HG02610 (cell line): ENCODE measurements at regions not wholly inside any gene's neighbourhood (a gene's known extent, or its start where the extent isn't known, plus 50 kb on each side); places are given as distances from the start of the nearest gene placed in this dataset.

Experiments used
- ATAC-seq: cut with Tn5 transposase; IDR thresholded peaks from one replicate; pipeline ENCODE4 v1.9.1; 2021; ENCODE audit warnings: mild to moderate bottlenecking, moderate library complexity; ENCODE audit not compliant: unreplicated experiment

DNA sequence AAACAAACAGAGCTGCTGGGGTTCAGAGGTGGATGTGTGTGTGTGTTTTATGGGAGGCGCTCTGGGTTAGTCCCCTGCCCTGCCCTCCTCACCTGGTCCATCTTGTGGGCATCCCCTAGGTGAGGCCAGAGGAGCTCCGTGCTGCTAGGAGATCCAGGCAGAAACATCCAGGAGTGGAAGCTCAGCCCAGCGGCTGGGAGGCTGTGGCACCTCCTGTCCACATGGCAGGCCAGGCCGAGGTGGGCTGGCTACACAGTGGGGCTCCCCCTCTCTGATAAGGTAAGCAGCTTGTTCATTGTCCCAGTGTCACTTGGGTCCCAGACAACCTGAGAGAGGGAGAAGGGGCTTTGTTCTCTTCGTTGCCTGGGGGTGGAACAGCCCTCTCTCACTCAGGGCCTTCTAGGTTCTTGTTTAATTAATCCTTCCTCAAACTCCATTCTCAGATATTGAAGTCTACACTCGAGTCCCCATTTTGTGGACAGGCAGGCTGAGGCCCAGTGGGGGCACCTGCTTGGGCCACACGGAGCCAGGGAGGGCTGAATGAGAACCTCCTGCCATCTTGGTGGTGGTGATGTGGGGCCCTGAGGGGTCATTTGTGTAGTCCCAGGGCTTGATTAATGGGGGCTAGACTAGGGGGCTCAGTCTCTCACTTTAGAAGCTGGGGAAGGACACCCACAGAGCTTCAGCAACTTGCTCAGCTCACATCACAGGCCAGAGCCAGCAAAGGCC lies 216.8 kb upstream of the GPR26 start:
- no peak for ATAC-seq

DNA sequence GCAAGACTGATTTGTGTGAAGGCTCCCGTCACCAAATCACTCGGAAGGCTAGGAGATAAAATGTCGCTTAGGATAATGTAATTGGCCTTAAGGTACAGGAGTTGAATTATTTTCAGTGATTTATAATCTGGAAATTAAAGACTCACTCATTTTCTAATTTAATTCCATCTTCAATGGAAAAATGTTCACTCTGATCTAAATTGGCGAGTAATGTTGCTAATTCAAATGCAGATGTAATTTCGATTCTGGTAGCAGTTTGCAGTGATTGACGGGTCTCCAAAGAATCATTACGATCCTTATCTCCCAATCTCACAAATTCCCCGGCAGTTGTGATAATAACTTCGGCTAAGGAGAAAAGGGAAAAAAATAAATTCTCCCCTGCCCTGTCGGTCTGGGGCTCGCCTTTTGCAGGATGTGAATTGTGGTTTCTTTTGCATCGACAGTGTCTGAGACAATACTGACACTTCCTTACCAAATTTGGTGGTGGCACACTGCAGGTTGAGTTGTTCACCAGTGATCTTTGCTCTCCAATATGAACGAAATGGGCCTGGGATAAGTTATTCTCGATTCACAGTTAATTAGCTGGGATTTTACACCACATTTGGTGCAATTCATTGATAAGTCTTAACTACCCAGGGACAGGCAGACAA lies 215.1 kb upstream of the GPR26 start:
- no peak for ATAC-seq

DNA sequence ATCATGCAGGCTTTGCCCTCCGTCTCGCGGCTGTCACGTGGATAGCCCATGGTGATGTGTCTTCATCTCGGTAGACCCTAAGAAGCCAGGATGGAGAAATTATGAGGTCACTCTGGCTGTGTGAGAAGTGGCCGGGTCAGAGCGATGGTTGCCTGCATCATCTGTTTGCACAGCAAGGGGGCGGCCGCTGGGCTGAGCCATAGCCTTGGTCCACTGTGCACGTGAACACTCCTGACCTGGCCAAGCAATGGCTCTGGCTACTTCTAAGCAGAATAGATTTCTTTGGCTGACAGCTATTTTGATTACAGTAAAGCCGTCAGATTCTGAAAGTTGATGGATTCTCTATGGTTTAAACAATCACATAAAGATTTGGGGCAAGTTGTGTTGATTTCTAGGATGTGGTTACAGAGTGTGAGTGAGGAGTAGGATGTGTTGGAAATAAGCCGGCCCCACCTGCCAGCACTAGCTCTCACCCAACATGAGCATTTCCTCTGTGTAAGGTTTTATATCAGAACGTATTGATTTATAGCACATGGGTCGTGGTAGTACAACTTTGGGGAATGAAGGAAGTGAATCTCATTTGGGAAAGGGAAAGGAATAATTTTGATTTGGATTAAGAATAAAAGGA lies 214.4 kb upstream of the GPR26 start:
- no peak for ATAC-seq

DNA sequence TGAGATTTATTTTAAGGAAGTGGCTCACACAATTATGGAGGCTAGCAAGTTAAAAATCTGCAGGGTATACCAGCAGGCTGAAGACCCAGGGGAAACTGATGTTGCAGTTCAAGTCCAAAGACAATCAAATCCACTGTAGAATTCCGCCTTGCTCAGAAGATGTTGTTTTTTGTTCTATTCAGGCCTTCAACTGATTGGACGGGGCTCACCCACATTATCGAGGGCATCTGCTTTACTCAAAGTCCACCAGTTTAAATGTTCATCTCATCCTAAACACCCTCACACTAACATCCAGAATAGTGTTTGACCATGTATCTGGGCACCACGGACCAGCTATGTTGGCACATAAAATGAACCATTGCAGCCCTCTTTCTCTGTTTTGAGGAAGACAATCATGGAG lies 211.2 kb upstream of the GPR26 start:
- ATAC-seq: no peak

DNA sequence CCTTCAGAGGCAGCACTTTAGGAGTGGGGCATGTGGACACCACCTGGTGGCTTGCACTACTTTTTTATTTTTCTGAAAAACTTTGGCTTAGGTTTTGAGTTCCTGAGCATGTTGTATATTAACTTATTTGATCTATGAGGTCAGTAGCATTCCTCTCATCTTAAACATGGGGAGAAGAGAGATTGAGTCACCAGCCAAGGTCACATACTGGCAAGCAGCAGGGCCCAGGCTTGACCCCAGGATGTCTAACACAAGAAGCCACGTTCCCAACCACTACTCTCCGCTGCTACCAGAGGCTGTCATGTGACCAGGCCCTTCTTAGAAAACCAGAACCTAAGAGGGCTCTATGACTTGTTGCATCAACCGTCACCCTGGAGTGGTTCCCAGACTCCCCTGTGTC lies 210.3 kb upstream of the GPR26 start:
- ATAC-seq: no peak

DNA sequence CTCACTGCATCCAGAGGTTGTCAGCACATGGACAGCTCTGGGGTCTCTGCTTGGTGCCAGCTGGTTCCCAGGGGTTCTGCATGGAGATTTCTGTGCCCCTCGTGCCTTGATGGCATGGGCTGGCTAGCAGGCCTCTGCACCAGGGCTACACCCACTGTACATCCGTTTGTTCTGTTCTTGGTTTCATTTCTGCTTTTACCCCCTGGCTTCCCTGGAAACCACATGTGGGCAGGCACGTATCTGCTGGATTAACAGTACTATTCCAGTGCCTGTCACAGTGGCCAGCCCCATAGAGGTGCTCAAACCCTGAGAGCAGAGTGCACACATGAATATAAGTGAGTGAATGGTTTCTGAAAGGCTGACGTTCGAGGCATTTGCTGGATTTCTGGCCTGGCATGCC lies 207.2 kb upstream of the GPR26 start:
- ATAC-seq: no peak

DNA sequence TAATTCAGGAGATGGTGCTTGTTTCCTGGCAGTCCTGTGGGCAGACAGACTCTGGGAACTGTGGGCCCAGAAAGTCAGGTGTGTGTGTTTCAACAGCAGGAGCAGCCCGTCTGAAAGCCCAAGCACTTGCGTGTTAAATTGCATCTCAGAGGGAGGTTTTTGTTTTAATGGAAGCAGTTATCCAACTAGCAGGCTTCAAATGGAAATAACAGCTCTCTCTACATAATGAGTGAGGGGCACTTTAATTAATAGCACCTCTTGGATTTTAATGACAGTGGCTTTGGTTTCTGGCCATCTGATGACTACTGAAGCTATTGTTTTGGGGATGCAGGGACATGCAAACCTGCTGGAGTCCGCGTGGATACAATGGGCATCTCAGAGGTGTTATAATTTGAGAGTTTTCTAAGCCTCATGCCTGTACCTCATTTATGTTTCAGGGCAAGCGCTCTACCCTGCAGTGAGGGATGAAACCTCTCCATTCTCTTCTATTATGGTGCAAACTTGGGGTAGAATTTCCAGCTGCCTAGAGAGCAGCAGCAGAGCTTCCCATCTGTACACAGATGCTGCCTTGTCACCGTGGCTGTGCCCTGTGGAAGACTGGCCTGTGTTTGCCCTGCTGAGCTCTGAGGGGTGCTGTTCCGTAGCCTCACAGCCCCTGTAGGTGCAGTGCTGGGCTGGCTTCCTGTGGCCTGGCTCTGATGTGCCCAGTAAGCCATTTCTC lies 206.6 kb upstream of the GPR26 start:
- no peak for ATAC-seq

DNA sequence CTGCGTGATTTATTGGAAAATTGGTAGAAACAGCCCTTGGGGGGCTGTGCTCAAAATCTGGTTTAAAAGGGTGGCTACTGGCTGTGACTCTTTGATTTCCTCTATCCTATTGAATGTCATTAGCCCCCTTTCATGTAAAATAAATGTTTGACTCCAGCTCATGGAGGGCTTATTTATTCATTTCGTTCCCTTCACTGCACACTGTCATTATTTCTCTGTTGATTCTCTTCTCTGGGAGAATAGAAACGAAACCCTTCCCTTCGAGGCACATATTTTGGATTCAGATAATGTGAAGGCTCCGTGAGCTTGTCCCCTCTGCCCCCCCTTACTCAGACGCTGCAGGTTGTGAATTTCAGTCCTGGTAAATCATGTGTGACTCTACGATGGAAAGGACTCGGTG lies 203.9 kb upstream of the GPR26 start:
- no peak for ATAC-seq

DNA sequence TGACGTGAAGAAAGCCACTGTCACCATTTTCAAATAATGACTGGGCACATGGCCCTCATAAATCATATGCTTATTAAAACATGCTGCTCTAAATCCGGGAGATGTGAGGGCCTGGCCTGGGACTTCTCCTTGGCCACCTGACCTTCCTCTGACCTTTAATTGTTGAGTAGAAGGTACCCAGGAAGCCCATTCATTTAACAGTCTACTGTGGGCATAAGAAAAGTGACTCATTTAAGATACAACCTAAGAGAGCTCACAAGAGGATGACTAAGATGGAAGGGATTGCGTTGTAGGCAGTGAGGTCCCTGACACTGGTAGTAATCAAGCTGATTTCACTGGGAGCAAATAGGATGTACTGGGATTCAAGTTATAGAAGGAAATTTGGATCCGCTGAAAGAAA lies 203.4 kb upstream of the GPR26 start:
- ATAC-seq: no peak

DNA sequence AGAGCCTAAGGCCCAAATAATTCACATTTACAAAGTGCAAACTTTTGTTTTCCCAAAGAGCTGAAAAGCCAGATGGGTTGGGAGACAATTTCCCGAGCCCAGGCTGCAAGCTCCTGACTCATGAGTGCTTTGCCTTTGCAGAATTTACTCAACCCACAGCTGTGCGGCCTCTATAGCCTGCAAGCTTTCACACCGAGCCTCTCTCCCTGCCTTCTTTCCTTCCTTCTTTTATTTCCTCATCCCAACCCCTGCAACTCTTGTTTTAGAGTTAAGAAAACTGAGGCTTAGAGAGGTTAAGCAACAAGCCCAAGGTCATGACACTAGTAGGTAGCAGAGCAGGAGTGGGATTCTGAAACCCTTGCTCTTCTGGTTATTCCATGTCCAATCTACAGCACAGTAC lies 203.0 kb upstream of the GPR26 start:
- ATAC-seq: no peak

DNA sequence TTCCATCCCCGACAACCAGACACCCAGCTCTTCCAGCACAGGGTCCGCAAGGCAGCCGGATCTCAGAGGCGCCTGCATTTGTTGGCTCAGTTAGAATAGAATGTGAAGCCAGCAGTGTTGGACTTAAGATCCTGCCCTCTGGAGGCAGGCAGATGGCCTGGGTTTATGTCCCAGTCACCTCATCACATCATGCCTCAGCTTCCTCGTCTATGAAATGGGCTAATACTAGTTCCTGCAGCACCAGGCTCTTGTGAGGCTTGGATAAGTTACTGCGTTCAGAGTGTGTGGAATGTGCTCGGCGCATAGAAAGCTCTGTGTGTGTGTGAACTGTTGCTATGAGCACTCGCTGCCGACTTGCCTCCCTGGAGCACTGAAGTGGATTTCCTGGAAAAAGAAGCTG lies 202.5 kb upstream of the GPR26 start:
- ATAC-seq: no peak

DNA sequence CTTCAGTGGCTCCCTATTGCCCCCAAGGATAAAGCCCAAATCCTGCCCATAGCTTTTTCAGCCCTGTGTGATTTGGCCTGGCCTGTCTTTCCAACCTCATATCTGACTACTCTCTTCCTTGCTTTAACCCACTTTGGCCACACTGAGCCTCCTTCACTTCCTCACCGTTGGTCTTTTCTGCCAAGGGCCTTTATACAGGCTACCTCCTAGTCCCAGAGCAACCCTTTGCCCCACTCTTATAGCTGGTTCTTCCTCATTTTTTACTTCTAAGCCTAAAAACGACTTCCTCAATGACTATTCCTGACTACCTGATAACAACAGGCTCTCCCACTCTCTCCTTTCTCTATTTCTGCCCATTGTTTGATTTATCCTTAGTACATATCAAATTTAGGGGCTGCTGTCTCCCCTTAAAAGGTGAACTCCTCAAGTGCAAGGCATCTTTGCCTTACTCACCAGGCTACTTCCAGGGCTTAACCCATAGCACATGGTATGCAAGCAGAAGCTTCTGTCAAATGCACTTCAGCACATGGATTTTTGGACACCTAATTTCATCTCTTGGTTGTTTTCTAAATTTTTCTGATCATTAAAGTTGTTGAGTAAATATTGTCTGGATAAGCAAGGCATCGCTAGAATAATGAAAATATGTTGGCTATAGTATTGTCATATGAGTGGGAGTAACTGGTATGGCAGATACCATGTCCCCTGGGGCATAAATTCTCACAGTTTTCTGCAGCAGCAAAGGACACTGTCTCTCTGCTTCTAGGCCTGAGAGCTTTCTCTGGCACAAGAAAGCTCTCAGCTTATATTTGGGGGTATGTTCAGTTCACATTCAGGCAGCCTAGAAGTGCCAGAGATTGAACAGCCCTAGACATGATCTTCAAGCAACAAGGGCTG lies 201.5 kb upstream of the GPR26 start:
- no peak for ATAC-seq

DNA sequence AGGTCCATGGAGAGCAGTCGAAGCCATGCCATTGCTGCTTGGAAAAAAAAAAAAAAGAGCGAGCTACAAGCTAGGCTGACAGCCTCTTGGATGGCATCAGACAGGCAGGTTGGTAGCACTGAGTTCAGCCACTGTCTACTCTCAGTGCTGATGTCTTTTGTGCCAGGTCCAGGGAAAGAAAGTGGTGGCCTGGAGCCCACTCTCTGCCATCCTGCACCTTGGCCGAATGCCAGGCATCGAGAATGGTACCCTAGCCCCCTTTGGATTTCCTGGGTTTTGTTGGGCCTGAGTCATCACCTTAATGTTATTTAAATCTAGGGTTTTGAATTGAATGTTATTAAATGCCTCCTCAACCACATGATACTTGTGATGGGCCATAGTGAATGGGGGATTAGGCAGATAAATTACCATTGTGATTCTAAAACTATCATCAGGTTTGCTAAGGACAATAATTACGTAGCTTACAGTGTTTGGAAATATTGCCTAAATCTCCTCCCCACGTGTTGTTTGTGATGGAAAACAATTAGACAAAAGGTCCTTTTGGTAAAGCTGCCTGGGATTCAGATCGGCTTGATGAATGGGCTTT lies 195.7 kb upstream of the GPR26 start:
- no peak for ATAC-seq

DNA sequence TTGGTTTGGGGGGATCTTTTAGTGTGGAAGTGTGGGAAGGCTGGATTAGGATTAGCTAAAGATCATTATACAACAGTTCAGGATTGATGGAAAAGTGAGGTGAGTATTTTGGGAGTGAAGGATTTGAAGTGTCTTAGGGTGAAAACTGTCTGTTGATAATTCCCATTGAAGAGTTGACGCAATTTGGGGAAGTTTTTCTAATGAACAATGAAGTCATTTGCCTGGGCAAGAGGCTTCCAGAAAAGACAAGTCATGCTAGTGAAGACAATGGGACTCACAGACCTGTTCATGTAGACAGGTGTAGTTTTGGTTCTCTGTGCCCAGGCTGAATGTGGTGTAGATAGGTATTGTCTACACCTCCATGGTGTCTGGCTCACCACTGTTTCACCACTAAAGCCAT lies 194.3 kb upstream of the GPR26 start:
- ATAC-seq: no peak

DNA sequence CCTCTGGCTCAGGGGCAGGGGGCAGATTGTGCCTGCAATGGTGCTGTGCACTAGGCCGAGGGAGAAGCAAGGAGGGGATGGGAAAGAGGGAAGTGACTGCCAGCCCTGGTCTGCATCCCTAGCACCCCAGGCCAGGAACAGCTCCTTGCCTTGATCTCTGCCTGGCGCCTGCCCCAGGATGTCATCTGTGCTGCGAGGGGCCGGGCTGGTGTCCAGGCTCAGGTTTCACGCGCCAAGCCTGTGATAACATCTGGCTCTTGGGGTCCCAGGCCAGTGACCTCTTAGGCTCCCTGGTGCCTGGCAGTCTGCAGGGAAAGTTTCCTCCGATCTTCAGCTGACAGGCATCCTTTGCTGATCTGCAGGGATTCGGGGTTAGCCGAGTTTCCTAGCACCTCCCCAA lies 193.5 kb upstream of the GPR26 start:
- ATAC-seq: no peak

DNA sequence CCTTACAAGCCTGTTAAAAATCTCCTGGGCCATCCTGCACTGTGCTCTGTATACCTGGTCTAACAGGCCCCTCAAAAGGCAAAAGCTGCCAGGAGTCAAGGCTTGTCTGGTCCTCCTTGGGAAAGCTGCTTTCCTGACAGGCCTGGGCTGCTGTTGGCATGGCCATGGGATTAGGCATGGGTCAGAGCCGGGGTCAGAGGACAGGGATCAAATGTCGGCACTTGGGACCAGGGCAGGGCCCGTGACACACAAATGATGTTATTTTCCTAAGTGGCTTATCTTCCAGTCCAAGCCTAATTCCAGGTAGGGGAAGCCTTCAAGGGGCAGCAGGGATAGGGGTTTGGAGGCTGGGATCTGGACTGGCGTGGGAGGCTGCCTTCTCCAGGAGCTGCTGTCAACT lies 191.5 kb upstream of the GPR26 start:
- ATAC-seq: no peak

DNA sequence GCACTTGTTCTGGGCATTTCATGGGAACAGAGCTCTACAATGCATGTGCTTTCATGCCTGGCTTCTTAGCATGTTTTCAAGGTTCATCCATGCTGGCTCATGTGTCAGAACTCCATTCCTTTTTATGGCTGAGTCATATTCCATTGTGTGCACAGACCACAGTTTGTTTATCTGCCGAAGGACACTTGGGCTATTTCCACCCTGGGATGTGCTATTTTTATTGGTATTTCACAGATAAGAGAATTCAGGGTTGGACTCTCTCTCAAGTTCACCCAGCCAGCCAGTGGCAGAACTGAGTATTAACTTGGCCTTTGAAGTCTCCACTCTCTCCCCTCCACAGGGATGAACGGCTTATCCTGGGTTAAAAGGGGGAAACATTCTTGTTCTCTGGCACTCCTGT lies 190.7 kb upstream of the GPR26 start:
- no peak for ATAC-seq

DNA sequence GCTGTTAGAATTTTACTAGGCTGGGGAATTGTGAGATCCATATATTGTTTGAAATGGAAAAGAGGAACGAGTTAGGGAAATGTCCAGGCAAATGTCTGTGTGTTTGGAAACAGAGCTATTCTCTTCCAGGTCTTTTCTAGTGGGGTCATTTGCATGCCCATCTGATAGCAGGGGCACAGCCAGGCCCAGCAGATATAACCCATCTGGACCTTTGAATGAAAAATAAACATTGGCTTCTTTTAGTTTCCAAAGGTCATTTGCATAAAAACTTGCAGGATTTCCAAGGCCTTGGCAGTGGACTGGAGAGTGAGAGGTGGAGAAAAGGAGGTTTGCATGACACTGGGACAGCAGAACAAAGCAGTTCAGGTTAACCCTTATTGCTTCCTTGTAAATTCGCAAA lies 188.0 kb upstream of the GPR26 start:
- ATAC-seq: no peak

DNA sequence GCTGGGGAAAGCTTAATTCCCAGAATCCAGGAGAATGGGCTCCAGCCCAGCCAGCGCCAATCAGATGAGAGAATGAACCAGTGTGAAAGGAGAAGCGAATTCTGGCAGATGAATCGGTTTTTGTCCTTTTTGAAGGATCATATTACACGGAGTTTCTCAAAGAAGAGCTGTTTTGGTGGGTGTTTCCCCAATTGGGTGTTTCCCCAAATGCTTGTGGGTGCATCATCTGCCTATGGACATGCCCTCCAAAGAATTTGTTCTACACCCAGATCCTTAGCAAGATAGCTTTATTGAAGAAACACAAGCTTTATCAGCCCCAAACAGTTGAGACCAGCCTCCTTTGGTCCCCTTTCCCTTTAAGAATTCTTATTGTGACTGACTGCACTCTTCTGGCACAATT lies 186.5 kb upstream of the GPR26 start:
- ATAC-seq: no peak

DNA sequence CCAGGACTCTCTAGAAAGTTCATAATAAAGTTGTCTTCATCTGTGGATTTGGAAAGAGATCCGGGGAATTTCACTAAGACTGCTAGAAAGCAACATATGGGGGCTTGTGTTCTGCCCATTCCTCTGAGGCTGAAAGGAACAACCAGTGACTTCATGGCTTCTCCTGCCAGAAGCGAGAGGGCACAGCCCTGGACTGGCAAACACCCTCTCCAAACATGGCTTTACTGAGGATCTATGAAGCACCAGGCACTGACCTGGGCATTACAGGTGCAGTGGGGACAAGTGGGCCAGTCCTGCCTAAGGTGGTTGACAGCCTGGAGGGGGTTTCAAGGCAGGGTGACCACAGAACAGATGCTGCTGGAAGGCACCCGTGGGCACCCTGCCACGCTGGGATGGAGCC lies 185.8 kb upstream of the GPR26 start:
- ATAC-seq: no peak
